GM13977 (cell line): ENCODE measurements at regions not wholly inside any gene's neighbourhood (a gene's known extent, or its start where the extent isn't known, plus 50 kb on each side); places are given as distances from the start of the nearest gene placed in this dataset.

Experiments
- DNase-seq: peaks from one replicate; pipeline ENCODE4 v3.0.0; 2012; ENCODE audit warnings: low spot score
- in situ Hi-C: fragments of 300-500 bp; cut with MboI; formaldehyde crosslinking; loops from one replicate; pipeline ENCODE4 v1.12.0; 2022; ENCODE audit warnings: low sequenced_read_pairs, low pct_unique_long_range_greater_than_20kb, mixed read lengths, inconsistent platforms; ENCODE audit not compliant: unreplicated experiment
- TF ChIP-seq, protein P1 (sequence below): IDR thresholded peaks from 2 replicates; pipeline ENCODE4 v1.5.1; 2012; ENCODE audit warnings: mild to moderate bottlenecking, control low read depth; ENCODE audit not compliant: insufficient read depth; ENCODE audit errors: extremely low read depth, missing control alignments

DNA sequence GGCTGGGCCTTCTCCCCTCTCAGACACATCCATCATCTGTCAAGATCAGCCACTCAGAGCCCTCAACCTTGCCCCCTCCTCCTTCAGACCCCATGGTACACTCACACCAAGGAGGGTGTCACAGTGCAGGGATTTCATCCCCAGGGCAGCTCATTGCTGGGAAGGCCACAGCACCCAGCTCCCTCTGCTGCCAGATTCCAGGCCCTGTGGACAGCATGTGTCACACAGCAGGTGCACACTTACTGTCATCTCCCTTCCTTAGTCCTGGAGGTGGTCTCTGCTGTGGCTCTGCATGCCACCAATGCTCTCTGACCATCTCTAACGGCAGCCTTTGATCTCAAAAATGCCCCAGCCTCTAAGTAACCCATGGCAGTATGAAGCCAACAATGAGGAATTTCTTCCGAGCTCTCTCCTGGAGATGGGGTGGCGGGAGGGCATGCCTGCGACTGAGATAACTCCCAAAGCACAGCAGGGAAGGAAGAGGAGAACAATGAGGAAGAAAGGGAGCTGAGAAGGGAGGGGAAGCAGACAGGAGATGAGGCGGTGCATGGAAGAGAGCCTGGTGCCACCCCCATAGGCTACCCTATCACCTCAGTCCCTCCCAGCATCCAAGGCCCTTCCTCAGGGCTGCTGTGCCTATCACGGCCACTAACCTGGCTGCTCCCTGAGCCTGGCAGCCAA lies 101.0 kb downstream of the SINHCAF start:
- TF ChIP-seq, protein P1, sequence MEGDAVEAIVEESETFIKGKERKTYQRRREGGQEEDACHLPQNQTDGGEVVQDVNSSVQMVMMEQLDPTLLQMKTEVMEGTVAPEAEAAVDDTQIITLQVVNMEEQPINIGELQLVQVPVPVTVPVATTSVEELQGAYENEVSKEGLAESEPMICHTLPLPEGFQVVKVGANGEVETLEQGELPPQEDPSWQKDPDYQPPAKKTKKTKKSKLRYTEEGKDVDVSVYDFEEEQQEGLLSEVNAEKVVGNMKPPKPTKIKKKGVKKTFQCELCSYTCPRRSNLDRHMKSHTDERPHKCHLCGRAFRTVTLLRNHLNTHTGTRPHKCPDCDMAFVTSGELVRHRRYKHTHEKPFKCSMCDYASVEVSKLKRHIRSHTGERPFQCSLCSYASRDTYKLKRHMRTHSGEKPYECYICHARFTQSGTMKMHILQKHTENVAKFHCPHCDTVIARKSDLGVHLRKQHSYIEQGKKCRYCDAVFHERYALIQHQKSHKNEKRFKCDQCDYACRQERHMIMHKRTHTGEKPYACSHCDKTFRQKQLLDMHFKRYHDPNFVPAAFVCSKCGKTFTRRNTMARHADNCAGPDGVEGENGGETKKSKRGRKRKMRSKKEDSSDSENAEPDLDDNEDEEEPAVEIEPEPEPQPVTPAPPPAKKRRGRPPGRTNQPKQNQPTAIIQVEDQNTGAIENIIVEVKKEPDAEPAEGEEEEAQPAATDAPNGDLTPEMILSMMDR = no peak
- DNase-seq = no peak
- in situ Hi-C loops = loop anchor here (25.0 kb wide), 2 partner anchors 113 to 388 kb away; no protein-coding TSS in a partner anchor

DNA sequence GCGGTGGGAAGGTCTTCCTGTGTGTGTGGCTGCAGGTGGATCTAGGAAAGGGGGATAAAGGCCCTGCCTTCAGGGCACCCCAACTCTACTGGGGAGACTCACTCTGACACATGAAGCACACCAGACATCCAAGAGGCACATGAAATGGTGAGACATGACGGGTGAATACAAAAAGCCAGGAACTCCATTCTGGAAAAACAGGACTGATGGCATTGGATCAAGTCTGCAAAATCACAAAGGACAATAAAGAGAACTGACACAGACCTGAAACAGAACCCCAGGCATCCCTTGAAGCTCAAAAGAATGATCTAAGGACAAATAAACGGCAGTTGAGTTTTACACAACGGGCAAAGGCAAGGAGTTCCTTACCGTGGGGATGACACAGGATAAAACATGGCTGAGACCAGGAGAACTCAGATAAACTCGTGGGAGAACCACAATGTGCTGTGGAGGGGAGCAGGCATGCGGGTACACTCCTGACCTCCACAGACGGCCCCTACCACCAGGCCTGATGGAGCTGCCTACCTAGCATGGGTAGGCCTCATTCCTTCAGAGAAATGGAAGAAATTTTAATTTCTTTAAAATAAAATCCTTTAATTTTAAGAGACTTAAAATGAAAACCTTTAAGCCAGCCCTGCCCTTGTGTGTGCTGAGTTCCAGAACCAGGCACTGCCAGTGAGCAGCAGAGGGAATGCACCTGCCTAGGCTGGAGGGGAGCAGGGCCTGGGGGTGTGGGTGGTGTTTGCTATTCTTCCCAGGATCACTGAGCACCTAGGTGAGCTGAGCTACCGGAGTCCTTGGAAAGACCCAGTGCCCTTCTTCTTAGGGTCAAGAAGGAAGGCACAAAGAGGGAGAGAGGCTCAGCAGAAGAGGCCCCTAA lies 100.1 kb downstream of the SINHCAF start:
- DNase-seq = no peak
- in situ Hi-C loops = loop anchor here (25.0 kb wide), 2 partner anchors 114 to 389 kb away; no protein-coding TSS in a partner anchor
- TF ChIP-seq, protein P1 = no peak

DNA sequence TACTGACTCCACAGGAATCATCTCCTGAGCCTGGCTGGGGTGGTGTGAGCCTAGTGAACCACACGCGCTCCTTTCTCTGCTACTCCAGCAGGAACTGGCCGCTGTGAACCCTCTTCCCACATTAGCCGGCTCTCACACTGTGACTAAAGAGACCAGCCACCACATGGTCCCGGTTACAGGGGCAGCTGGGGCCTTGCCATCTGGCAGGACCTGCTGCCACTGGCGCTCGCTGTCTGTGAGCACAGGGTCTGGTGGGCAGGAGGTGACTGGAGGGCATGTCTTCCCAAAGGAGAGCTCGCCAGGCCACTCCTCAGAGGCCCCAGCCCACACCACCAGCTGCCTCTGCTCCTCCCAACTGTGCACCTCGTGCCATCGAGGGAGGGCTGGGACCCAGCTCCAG lies 99.3 kb downstream of the SINHCAF start:
- in situ Hi-C loops = loop anchor here (25.0 kb wide), 2 partner anchors 114 to 389 kb away; no protein-coding TSS in a partner anchor
- no peak for DNase-seq
- TF ChIP-seq, protein P1 = no peak

DNA sequence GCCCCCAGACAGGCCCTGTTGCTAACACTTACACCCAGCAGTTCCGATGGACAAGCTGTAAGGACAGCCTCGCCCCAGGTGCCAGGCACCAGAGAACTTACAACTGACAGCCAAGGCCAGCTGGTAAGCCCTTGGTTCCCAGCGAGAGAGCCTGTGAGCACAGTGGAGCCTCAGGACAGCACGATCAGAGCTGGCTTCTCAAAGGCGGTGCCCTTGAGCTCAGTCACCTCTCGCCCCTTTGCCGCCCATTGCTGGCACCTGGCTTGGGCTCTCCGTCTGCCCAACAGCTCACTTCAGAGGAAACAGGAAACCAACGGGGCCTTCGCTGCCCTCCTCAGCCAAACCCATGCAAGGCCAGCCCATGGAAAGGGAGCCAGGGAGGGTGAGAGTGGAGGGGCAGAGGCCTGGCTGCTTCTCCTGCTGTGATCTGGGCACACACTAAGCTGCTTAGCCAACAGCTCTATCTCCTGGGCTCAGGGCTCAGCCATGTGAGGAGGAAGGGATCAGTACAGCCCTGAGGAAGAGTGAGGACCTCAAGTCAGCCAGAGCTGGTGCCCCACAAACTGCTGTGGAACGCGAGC lies 98.5 kb downstream of the SINHCAF start:
- DNase-seq = no peak
- TF ChIP-seq, protein P1 = no peak
- in situ Hi-C loops = loop anchor here (25.0 kb wide), 2 partner anchors 115 to 390 kb away; no protein-coding TSS in a partner anchor

DNA sequence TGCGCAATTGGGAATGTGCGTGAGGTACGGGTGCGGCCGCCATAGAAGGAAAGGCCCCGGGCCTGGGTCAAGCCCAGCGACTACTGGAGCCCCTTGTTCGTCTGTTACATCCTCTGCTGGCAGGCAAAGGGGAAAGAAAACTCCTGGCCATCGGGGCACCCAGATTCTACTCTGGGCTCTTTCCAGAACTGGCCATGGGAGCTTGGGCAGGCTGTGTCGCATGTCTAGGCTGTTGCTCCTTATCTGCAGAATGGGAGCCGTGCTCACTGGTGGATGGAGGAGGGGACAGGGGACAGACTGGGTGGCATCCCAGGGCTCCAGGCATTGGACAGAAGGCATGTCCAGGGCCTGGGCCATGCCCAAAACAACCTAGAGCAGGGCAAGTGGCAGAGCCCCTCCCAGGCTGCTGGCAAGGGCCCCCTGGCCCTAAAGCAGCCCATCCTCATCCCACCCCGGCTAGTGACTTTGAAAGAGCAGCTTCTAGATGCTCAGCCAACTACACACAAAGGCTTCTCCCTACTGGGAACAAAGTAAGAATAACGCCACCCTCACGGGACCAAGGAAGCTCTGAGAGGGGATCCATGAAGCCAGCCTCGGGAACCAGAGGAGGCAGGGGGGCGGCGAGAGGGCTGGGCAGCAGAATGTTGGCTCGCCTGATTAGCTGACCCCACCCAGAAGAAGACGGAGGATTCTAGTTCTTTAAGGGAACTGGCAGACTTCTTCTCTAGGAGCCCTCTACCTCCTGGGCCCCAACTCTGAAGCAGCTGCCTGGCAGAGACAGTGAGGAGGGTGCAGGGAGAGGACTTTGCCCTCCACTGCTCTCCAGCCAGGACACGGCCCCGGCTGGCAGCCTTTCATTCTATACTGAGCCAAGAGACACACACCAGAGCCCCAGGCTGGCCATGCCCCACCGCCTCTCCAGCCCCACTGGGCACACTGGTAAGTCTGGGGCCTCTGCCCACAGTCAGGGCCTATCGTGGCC lies 96.8 kb downstream of the SINHCAF start:
- no peak for DNase-seq
- TF ChIP-seq, protein P1 = no peak
- in situ Hi-C loops = loop anchor here (25.0 kb wide), 2 partner anchors 117 to 392 kb away; no protein-coding TSS in a partner anchor
